ENCODE measurements at regions not wholly inside any gene's neighbourhood (a gene's known extent, or its start where the extent isn't known, plus 50 kb on each side); places are given as distances from the start of the nearest gene placed in this dataset.

DNA sequence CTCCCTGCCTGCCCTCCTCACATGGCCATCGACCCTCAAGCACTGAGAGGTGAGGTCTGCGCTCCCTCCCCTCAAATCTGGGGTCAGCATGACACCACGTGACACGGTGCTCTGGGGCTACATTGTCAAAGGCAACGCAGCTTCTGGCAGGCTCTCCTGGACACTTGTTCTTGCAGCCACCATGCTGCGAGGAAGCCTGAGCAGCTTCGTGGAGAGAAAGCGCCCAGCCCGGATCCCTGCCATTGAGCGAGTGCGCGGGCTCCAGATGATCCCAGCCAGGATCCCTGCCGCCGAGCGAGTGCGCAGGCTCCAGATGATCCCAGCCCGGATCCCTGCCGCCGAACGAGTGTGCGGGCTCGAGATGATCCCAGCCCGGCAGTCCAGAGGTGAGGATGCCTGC, 70.9 kb upstream of the METRNL start:
- no peak for TF ChIP-seq EZH2 (IDR thresholded peaks at IDR 0.05; ENCODE audit: low read length)
- TF ChIP-seq, protein P1, sequence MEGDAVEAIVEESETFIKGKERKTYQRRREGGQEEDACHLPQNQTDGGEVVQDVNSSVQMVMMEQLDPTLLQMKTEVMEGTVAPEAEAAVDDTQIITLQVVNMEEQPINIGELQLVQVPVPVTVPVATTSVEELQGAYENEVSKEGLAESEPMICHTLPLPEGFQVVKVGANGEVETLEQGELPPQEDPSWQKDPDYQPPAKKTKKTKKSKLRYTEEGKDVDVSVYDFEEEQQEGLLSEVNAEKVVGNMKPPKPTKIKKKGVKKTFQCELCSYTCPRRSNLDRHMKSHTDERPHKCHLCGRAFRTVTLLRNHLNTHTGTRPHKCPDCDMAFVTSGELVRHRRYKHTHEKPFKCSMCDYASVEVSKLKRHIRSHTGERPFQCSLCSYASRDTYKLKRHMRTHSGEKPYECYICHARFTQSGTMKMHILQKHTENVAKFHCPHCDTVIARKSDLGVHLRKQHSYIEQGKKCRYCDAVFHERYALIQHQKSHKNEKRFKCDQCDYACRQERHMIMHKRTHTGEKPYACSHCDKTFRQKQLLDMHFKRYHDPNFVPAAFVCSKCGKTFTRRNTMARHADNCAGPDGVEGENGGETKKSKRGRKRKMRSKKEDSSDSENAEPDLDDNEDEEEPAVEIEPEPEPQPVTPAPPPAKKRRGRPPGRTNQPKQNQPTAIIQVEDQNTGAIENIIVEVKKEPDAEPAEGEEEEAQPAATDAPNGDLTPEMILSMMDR (optimal IDR thresholded peaks at IDR 0.05 in 1 of 3, IDR thresholded peaks at IDR 0.05 in 1 of 3, conservative IDR thresholded peaks at IDR 0.05 in 1 of 3; ENCODE audit: extremely low read depth in 1 of 3, insufficient read depth in 2 of 3, low read length in 3 of 3), result no peak
- Histone ChIP-seq H3K4me3 (ENCODE audit: control insufficient read depth in 2 of 3, extremely low read depth in 1 of 3, insufficient read depth in 2 of 3, low read depth in 1 of 3, low read length in 3 of 3) (no peak overlapping the region), H3K27me3 (ENCODE audit: control insufficient read depth, extremely low read depth, insufficient read depth, low read length) (peaks cover 46% of the 10 kb centered on the region), H3K4me2 (ENCODE audit: control insufficient read depth, extremely low read depth, insufficient read depth, low read depth, low read length) (no peak overlapping the region), H3K9me1 (ENCODE audit: control insufficient read depth, extremely low read depth, insufficient read depth, low read length) (no peaks in the 10 kb centered on the region), H3K9me3 (ENCODE audit: control insufficient read depth, low read depth, low read length) (no peaks in the 10 kb centered on the region), H3K9ac (ENCODE audit: control insufficient read depth, extremely low read depth, insufficient read depth, low read length) (no peak overlapping the region), H3K27ac (ENCODE audit: control insufficient read depth, insufficient read depth, low read length) (no peak overlapping the region), H2AFZ (ENCODE audit: control insufficient read depth, low read length) (no peak overlapping the region), H4K20me1 (ENCODE audit: control insufficient read depth, extremely low read depth, insufficient read depth, low read length) (peaks cover 2% of the 10 kb centered on the region), H3K79me2 (ENCODE audit: control insufficient read depth, insufficient read depth, low read length) (no peaks in the 10 kb centered on the region), H3K36me3 (ENCODE audit: control insufficient read depth in 2 of 2, extremely low read depth in 1 of 2, insufficient read depth in 2 of 2, low read length in 2 of 2) (no peaks in the 10 kb centered on the region), H3K4me1 (ENCODE audit: control insufficient read depth, extremely low read depth, insufficient read depth, low read length) (peaks cover 8% of the 10 kb centered on the region)
- DNase-seq (ENCODE audit: low read depth, low spot score), result no peak
- dilution Hi-C loops (cut with MboI; ENCODE audit: extremely low pct_ligation_motif_present, low sequenced_read_pairs), result no loop called here
- FAIRE-seq, result no peak

DNA sequence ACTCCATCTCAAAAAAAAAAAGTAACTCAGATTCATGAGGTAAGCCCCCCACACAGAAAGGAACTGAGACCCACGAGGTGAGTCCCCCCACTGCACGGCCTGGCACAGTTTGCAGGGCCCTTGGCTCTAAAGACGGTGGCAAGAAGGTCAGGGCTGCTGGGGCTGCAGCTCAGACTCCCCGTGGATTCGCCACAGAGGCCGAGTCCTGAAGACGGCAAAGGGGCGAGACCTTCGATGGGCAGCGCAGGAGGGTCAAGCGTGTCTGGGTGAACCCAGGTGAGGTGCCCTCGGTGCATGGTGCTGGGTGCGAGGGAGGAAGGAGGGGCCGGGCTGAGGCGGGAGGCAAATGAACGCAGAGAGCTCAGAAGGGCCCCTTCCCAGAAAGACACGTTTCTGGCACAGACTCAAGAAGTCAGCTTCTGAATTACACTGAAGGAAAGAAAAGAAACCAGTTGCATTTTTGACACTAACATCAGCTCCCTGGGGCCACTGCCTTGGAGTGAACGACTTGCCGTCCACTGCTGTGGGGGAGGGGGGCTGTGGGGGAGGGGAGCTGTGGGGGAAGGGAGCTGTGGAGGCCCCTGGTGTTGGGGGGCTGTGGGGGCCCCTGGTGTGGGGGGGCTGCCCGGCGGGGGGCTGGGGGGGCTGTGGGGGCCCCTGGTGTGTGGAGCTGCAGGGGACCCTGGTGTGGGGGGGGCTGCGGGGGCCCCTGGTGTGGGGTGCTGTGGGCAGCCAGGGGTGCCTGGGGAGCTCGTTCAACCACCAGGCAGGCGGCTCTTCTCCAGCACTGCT, 69.8 kb upstream of the METRNL start:
- TF ChIP-seq, protein P1 (optimal IDR thresholded peaks at IDR 0.05 in 1 of 3, IDR thresholded peaks at IDR 0.05 in 1 of 3, conservative IDR thresholded peaks at IDR 0.05 in 1 of 3; ENCODE audit: extremely low read depth in 1 of 3, insufficient read depth in 2 of 3, low read length in 3 of 3), result no peak
- no peak for TF ChIP-seq EZH2 (IDR thresholded peaks at IDR 0.05; ENCODE audit: low read length)
- peaks cover 46% of the 10 kb centered on the region for H3K27me3 ChIP-seq (ENCODE audit: control insufficient read depth, extremely low read depth, insufficient read depth, low read length)
- H2AFZ ChIP-seq (ENCODE audit: control insufficient read depth, low read length), result no peak overlapping the region
- dilution Hi-C loops (cut with MboI; ENCODE audit: extremely low pct_ligation_motif_present, low sequenced_read_pairs), result no loop called here
- no peaks in the 10 kb centered on the region for H3K9me1 ChIP-seq (ENCODE audit: control insufficient read depth, extremely low read depth, insufficient read depth, low read length)
- H3K27ac ChIP-seq (ENCODE audit: control insufficient read depth, insufficient read depth, low read length), result no peak overlapping the region
- H3K4me1 ChIP-seq (ENCODE audit: control insufficient read depth, extremely low read depth, insufficient read depth, low read length), result peaks cover 8% of the 10 kb centered on the region
- FAIRE-seq, result no peak
- no peaks in the 10 kb centered on the region for H3K79me2 ChIP-seq (ENCODE audit: control insufficient read depth, insufficient read depth, low read length)
- no peak overlapping the region for H3K4me3 ChIP-seq (ENCODE audit: control insufficient read depth in 2 of 3, extremely low read depth in 1 of 3, insufficient read depth in 2 of 3, low read depth in 1 of 3, low read length in 3 of 3)
- H3K9ac ChIP-seq (ENCODE audit: control insufficient read depth, extremely low read depth, insufficient read depth, low read length), result no peak overlapping the region
- peaks cover 2% of the 10 kb centered on the region for H4K20me1 ChIP-seq (ENCODE audit: control insufficient read depth, extremely low read depth, insufficient read depth, low read length)
- no peaks in the 10 kb centered on the region for H3K36me3 ChIP-seq (ENCODE audit: control insufficient read depth in 2 of 2, extremely low read depth in 1 of 2, insufficient read depth in 2 of 2, low read length in 2 of 2)
- no peaks in the 10 kb centered on the region for H3K9me3 ChIP-seq (ENCODE audit: control insufficient read depth, low read depth, low read length)
- DNase-seq (ENCODE audit: low read depth, low spot score), result no peak
- H3K4me2 ChIP-seq (ENCODE audit: control insufficient read depth, extremely low read depth, insufficient read depth, low read depth, low read length), result no peak overlapping the region
